Type B pancreatic cell (in vitro differentiated cells): ENCODE measurements at regions not wholly inside any gene's neighbourhood (a gene's known extent, or its start where the extent isn't known, plus 50 kb on each side); places are given as distances from the start of the nearest gene placed in this dataset.

Source experiments
- DNase-seq: peaks from one replicate; pipeline ENCODE4 v3.0.0; 2021; ENCODE audit warnings: mixed read lengths; ENCODE audit not compliant: unreplicated experiment; ENCODE audit errors: extremely low spot score
- H3K27ac Mint-ChIP-seq: 2 replicates; pipeline ENCODE4 v1.8.0; 2021; ENCODE audit warnings: mild to moderate bottlenecking, mixed read lengths
- H3K27me3 Mint-ChIP-seq: 2 replicates; pipeline ENCODE4 v1.8.0; 2021; ENCODE audit warnings: mixed read lengths
- H3K36me3 Mint-ChIP-seq: 2 replicates; pipeline ENCODE4 v1.8.0; 2021; ENCODE audit warnings: mixed read lengths
- H3K4me1 Mint-ChIP-seq: one replicate; pipeline ENCODE4 v1.8.0; 2021; ENCODE audit warnings: mixed read lengths; ENCODE audit not compliant: unreplicated experiment
- H3K4me3 Mint-ChIP-seq: 2 replicates; pipeline ENCODE4 v1.8.0; 2021; ENCODE audit warnings: mild to moderate bottlenecking, mixed read lengths
- H3K9me3 Mint-ChIP-seq: 2 replicates; pipeline ENCODE4 v1.8.0; 2021; ENCODE audit warnings: mixed read lengths
- TF ChIP-seq, protein P1 (sequence below): fragments of 200-600 bp; sonication (generic); conservative IDR thresholded peaks from 2 replicates; pipeline ENCODE4 v1.5.0; 2021; ENCODE audit warnings: antibody characterized with exemption, mild to moderate bottlenecking

DNA sequence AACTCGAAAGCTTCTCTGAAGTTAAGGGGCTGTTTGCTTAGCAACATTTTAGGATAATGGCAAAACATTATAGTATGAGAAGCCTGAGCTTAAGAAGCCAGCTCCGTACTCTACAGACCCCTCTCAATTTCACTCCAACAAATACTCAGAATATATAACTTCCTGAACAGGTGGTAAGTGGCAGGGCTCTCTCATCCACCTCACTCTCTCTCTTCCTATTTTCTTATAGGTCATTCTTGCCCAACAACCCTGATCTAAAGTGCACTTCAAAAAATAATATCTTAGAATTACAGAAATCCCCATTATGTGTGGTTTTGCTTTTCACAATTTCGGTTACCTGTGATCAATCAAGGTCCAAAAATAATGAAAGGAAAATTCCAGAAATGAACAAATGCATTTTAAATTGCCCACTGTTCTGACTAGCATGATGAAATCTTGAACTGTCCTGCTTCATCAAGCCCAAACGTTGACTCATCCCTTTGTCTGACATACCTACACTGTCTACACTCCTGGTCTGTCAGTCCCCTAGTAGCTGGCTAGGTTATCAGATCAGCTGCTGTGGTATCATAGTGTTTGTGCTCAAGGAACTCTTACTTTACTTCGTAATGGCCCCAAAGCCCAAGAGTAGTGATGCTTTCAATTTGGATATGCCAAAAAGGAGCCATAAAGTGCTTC lies 122.8 kb upstream of the COL5A2 start:
- Mint-ChIP-seq H3K4me1 (no peaks in the 10 kb centered on the region), H3K27me3 (no peaks in the 10 kb centered on the region), H3K27ac (no peak overlapping the region), H3K9me3 (no peaks in the 10 kb centered on the region), H3K4me3 (no peak overlapping the region), H3K36me3 (no peaks in the 10 kb centered on the region)
- DNase-seq = no peak
- TF ChIP-seq, protein P1, sequence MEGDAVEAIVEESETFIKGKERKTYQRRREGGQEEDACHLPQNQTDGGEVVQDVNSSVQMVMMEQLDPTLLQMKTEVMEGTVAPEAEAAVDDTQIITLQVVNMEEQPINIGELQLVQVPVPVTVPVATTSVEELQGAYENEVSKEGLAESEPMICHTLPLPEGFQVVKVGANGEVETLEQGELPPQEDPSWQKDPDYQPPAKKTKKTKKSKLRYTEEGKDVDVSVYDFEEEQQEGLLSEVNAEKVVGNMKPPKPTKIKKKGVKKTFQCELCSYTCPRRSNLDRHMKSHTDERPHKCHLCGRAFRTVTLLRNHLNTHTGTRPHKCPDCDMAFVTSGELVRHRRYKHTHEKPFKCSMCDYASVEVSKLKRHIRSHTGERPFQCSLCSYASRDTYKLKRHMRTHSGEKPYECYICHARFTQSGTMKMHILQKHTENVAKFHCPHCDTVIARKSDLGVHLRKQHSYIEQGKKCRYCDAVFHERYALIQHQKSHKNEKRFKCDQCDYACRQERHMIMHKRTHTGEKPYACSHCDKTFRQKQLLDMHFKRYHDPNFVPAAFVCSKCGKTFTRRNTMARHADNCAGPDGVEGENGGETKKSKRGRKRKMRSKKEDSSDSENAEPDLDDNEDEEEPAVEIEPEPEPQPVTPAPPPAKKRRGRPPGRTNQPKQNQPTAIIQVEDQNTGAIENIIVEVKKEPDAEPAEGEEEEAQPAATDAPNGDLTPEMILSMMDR = no peak

DNA sequence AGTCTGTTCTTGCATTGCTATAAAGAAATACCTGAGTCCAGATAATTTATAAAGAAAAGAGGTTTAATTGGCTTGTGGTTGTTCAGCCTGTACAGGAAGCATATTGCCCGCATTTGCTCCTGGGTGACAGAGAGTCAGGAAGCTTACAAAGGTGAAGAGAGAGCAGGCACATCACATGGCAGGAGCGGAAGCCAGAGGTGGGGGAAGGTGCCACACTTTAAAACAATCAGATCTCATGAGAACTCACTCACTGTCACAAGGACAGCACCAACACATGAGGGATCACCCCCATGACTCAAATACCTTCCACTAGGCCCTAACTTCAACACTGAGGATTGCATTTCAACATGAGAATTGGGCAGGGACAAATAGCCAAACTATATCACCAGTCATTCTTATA lies 124.8 kb upstream of the COL5A2 start:
- H3K36me3 Mint-ChIP-seq = no peaks in the 10 kb centered on the region

DNA sequence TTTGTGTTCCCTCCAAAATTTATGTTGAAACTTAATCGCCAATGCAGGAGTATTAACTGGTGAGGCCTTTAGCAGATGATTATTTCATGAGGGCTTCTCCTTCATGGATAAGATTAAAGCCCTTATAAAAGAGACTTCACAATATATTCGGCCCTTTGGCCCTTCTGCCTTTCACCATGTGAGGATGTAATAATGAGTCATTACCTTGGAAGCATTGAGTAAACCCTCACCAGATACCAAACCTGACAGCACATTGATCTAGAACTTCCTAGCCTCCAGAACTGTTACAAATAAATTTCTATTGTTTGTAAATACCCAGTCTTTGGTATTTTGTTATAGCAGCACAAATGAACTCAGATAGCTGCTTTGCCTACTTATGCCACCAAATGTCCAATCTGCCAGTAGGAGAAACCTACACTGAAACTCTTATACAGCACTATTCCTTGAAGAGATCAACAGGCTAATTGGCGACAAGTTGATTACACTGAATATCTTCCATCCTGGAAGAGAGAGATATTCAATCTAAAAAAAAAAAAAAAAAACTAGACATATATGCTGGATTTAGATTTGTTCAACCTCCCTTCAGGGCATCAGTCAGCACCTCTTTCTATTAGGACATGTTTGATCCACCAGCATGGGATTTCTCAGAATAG lies 125.9 kb upstream of the COL5A2 start:
- TF ChIP-seq, protein P1 = no peak
- no peak for DNase-seq
- Mint-ChIP-seq H3K36me3 (no peaks in the 10 kb centered on the region), H3K27me3 (no peaks in the 10 kb centered on the region), H3K4me3 (no peak overlapping the region), H3K27ac (no peak overlapping the region), H3K9me3 (no peaks in the 10 kb centered on the region), H3K4me1 (no peaks in the 10 kb centered on the region)

More for the DNA sequence above, 124.8 kb upstream of the COL5A2 start:
- Mint-ChIP-seq H3K4me1 (no peaks in the 10 kb centered on the region), H3K27ac (no peak overlapping the region), H3K4me3 (no peak overlapping the region), H3K27me3 (no peaks in the 10 kb centered on the region), H3K9me3 (no peaks in the 10 kb centered on the region)
- no peak for DNase-seq
- TF ChIP-seq, protein P1 = no peak

DNA sequence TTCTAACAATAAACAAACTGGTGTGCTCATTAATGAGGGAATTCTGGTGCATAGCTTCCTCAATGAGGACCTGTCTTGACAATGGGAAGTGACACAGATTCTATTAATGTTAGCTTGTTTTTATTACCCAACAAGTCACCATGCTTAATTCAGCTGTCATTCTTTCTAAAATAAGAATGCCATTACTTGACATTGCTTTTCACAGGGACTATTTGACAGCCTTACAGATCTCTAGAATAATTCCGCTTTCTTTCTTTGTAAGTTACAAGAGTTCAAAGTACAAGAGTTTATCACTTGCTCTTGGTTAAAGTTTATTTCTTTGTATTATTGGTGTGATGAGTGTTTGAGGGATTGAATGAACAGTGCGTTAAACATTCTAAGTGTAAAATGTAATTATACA lies 127.0 kb upstream of the COL5A2 start:
- TF ChIP-seq, protein P1 = no peak
- no peaks in the 10 kb centered on the region for H3K27me3 Mint-ChIP-seq
- H3K4me3 Mint-ChIP-seq = no peak overlapping the region
- no peaks in the 10 kb centered on the region for H3K36me3 Mint-ChIP-seq
- no peaks in the 10 kb centered on the region for H3K9me3 Mint-ChIP-seq
- H3K27ac Mint-ChIP-seq = no peak overlapping the region
- H3K4me1 Mint-ChIP-seq = no peaks in the 10 kb centered on the region
- no peak for DNase-seq

DNA sequence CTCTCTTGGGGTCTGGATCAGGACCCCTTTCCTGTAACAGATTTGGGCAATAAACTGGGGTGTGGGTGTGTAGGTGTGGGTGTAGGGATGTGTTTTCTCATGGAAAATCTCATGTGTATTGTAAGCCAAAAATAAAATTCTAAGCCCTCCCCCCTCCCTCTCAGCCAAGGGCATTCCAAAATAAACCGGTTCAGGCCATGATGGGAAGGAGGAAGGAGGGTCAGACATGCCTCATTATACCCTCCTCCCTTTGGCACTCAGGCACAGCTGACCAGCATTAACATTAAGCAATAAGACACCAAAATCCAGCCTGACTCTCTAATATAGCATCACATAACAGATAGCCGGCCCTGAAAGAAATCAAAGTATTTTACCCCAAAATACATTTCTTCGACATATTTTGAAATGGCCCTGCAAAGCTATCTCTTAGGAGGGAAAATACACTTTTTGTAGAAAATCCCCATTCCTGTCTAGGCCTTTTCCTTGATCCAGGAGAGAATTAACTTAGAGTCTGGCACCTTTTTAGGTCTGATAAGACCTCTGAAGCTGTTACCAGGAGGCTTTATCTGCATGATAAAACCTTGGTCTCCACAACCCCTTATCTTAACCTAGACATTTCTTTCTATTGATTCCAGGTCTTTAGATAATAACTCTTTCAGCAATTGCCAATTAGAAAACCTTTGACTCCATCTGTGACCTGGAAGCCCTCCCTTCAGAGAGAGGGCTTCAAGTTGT lies 128.7 kb upstream of the COL5A2 start:
- H3K36me3 Mint-ChIP-seq = no peaks in the 10 kb centered on the region
- no peaks in the 10 kb centered on the region for H3K27me3 Mint-ChIP-seq
- H3K4me3 Mint-ChIP-seq = no peak overlapping the region
- H3K9me3 Mint-ChIP-seq = no peaks in the 10 kb centered on the region
- no peaks in the 10 kb centered on the region for H3K4me1 Mint-ChIP-seq
- TF ChIP-seq, protein P1 = no peak
- DNase-seq = no peak
- no peak overlapping the region for H3K27ac Mint-ChIP-seq
